ENCODE measurements at regions not wholly inside any gene's neighbourhood (a gene's known extent, or its start where the extent isn't known, plus 50 kb on each side); places are given as distances from the start of the nearest gene placed in this dataset.

DNA sequence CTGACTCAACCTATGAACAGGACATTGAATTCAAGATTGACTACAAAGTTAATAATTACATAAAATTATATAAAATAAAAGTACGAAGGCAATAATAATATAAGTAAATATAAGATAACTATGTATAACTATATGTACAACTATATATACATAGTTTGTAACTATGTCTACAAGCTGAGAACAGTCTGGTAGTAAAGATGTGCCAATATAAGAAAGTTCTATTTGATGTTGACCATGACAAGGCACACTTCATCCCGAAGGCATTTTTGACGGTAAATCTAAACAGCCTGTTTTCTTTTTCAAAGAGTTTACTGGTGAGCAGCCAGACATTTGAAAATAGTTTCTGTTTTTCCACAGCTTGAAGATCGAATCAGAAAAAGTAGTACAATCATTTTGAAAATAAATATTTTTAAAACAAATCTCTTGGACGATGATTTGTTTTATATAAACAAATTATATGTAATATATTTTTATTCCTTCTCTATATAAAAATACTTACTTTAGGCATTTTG, 112.9 kb downstream of the CEP44 start:
- TF ChIP-seq, protein P1, sequence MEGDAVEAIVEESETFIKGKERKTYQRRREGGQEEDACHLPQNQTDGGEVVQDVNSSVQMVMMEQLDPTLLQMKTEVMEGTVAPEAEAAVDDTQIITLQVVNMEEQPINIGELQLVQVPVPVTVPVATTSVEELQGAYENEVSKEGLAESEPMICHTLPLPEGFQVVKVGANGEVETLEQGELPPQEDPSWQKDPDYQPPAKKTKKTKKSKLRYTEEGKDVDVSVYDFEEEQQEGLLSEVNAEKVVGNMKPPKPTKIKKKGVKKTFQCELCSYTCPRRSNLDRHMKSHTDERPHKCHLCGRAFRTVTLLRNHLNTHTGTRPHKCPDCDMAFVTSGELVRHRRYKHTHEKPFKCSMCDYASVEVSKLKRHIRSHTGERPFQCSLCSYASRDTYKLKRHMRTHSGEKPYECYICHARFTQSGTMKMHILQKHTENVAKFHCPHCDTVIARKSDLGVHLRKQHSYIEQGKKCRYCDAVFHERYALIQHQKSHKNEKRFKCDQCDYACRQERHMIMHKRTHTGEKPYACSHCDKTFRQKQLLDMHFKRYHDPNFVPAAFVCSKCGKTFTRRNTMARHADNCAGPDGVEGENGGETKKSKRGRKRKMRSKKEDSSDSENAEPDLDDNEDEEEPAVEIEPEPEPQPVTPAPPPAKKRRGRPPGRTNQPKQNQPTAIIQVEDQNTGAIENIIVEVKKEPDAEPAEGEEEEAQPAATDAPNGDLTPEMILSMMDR (IDR thresholded peaks at IDR 0.05; ENCODE audit: poor library complexity, severe bottlenecking): no peak
- TF ChIP-seq EP300 (conservative IDR thresholded peaks at IDR 0.05; ENCODE audit: poor library complexity, severe bottlenecking): no peak
- TF ChIP-seq EZH2 (IDR thresholded peaks at IDR 0.05; ENCODE audit: borderline replicate concordance, insufficient read depth, low read length, poor library complexity, severe bottlenecking): no peak
- TF ChIP-seq SMC3 (conservative IDR thresholded peaks at IDR 0.05; ENCODE audit: poor library complexity): no peak
- no peak for TF ChIP-seq MXI1 (conservative IDR thresholded peaks at IDR 0.05; ENCODE audit: poor library complexity, severe bottlenecking)
- no peak for TF ChIP-seq TAF1 (IDR thresholded peaks at IDR 0.05; ENCODE audit: low read depth)
- TF ChIP-seq POLR2AphosphoS5 (IDR thresholded peaks at IDR 0.05): no peak
- no peak for TF ChIP-seq RAD21 (conservative IDR thresholded peaks at IDR 0.05)
